ENCODE measurements at regions not wholly inside any gene's neighbourhood (a gene's known extent, or its start where the extent isn't known, plus 50 kb on each side); places are given as distances from the start of the nearest gene placed in this dataset.

DNA sequence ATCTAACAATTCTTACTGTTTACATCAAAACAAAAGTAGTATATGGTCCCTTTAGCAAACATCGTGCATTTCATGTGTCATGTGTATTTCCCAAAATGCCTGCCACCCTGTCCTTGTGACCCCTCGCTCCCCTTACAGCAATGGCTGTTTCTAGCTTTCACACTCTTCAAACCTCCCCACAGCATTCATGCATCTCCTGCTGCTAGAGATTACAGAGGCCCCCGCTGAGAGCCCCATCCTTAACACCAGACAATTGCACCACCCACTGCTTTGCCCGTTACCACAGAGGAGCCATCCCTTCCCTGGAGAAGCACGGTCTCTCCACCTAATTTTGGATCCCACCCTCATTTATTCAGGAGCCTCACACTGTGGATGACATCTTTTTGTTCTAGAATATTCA, 149.7 kb upstream of the IRX4 start:
- Histone ChIP-seq H4K5ac (ENCODE audit: insufficient read length, low read depth, low read length) (no peak overlapping the region), H3K9me3 (ENCODE audit: insufficient read depth in 2 of 2, low read depth in 1 of 2, low read length in 1 of 2) (no peaks in the 10 kb centered on the region), H3K4me3 (ENCODE audit: extremely low read depth in 1 of 4, insufficient read depth in 2 of 4, low read depth in 3 of 4, low read length in 4 of 4) (no peak overlapping the region), H3K4me1 (replicated peaks in 1 of 4; ENCODE audit: control insufficient read depth in 3 of 4, insufficient read depth in 4 of 4, low read length in 3 of 4) (peaks cover 0 to 4% (median 0%) of the 10 kb centered on the region in 4 experiments; a peak in 1 of 7 replicates), H3K18ac (ENCODE audit: extremely low read depth, low read length) (no peak overlapping the region), H3K23me2 (ENCODE audit: low read depth, low read length) (no peaks in the 10 kb centered on the region), H3K36me3 (ENCODE audit: control insufficient read depth in 2 of 4, insufficient read depth in 4 of 4, low read length in 3 of 4) (no peaks in the 10 kb centered on the region), H3K4me2 (ENCODE audit: insufficient read depth in 1 of 2, low read depth in 2 of 2, low read length in 2 of 2) (no peak overlapping the region; a peak in 1 of 4 replicates), H3K56ac (replicated peaks; ENCODE audit: insufficient read length, low read depth, low read length) (no peak overlapping the region), H3K79me2 (ENCODE audit: control insufficient read depth in 1 of 2, insufficient read depth in 2 of 2, low read length in 2 of 2) (no peaks in the 10 kb centered on the region), H2BK20ac (ENCODE audit: low read length) (no peak overlapping the region), H4K8ac (ENCODE audit: extremely low read depth, insufficient read depth, low read length) (no peak overlapping the region), H2BK5ac (ENCODE audit: low read depth, low read length) (no peak overlapping the region), H3K27me3 (replicated peaks in 1 of 4; ENCODE audit: control insufficient read depth in 3 of 4, extremely low read depth in 1 of 4, insufficient read depth in 3 of 4, low read length in 3 of 4) (peaks cover 0 to 5% (median 3%) of the 10 kb centered on the region in 4 experiments; a peak in 2 of 7 replicates), H2BK15ac (ENCODE audit: low read length) (no peak overlapping the region), H3K14ac (ENCODE audit: insufficient read length) (no peak overlapping the region), H2BK12ac (ENCODE audit: low read depth, low read length) (no peak overlapping the region), H4K91ac (replicated peaks; ENCODE audit: insufficient read length, low read length) (no peak overlapping the region), H2AK5ac (ENCODE audit: low read depth, low read length) (no peak overlapping the region), H3K79me1 (ENCODE audit: low read depth, low read length) (no peaks in the 10 kb centered on the region), H3K9ac (replicated peaks in 1 of 4; ENCODE audit: extremely low read depth in 1 of 4, low read depth in 3 of 4, low read length in 3 of 4) (no peak overlapping the region), H3K23ac (ENCODE audit: insufficient read length) (no peak overlapping the region), H2AFZ (ENCODE audit: low read length) (no peak overlapping the region), H3K27ac (ENCODE audit: low read depth, low read length) (no peak overlapping the region), H3K4ac (replicated peaks; ENCODE audit: insufficient read length, low read depth, low read length) (no peak overlapping the region), H4K20me1 (replicated peaks in 1 of 2; ENCODE audit: control insufficient read depth in 1 of 2, insufficient read depth in 2 of 2, low read length in 2 of 2) (no peaks in the 10 kb centered on the region), H2BK120ac (replicated peaks; ENCODE audit: low read depth, low read length) (no peak overlapping the region)
- FAIRE-seq (no peak), DNase-seq (ENCODE audit: low read depth in 1 of 2, low spot score in 2 of 2) (peak in 1 of 2 experiments; percentile 26)
- ChIA-PET CTCF (ENCODE audit: partially characterized antibody) (no interaction called here), POLR2A (ENCODE audit: partially characterized antibody) (no interaction called here)
- WGBS, 2 experiments (ENCODE audit: extremely low coverage in 1 of 2, insufficient coverage in 1 of 2, insufficient read length in 1 of 2, insufficient replicate concordance in 2 of 2, low coverage in 1 of 2, low lambda C conversion rate in 2 of 2, missing lambda C conversion rate in 1 of 2) = 79% methylated on average over 5 of the region's 5 CpGs; no CpG with 5 or more reads in 1 of the 2 experiments
- TF ChIP-seq CHD2 (IDR thresholded peaks at IDR 0.05; ENCODE audit: low read length) (no peak), RAD21 (IDR thresholded peaks at IDR 0.05 in 1 of 2, conservative IDR thresholded peaks at IDR 0.05 in 1 of 2; ENCODE audit: low read depth in 2 of 2, low read length in 2 of 2) (no peak), ASH2L (IDR thresholded peaks at IDR 0.05; ENCODE audit: low read length) (no peak), TEAD4 (IDR thresholded peaks at IDR 0.05; ENCODE audit: low read depth, low read length) (no peak), CHD1 (IDR thresholded peaks at IDR 0.05; ENCODE audit: low read depth, low read length) (no peak), CBX5 (IDR thresholded peaks at IDR 0.05; ENCODE audit: low read depth, low read length) (no peak), HDAC2 (IDR thresholded peaks at IDR 0.05; ENCODE audit: borderline replicate concordance in 1 of 2, low read depth in 2 of 2, low read length in 2 of 2) (no peak), SIX5 (IDR thresholded peaks at IDR 0.05; ENCODE audit: low read depth, low read length) (no peak), TBP (IDR thresholded peaks at IDR 0.05; ENCODE audit: low read depth, low read length) (no peak), POU5F1 (IDR thresholded peaks at IDR 0.05; ENCODE audit: low read depth, low read length) (no peak), POLR2AphosphoS5 (IDR thresholded peaks at IDR 0.05; ENCODE audit: low read depth, low read length) (no peak), CBX8 (IDR thresholded peaks at IDR 0.05; ENCODE audit: borderline replicate concordance, low read depth, low read length) (no peak)
- TF ChIP-seq, protein P1, sequence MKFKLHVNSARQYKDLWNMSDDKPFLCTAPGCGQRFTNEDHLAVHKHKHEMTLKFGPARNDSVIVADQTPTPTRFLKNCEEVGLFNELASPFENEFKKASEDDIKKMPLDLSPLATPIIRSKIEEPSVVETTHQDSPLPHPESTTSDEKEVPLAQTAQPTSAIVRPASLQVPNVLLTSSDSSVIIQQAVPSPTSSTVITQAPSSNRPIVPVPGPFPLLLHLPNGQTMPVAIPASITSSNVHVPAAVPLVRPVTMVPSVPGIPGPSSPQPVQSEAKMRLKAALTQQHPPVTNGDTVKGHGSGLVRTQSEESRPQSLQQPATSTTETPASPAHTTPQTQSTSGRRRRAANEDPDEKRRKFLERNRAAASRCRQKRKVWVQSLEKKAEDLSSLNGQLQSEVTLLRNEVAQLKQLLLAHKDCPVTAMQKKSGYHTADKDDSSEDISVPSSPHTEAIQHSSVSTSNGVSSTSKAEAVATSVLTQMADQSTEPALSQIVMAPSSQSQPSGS (IDR thresholded peaks at IDR 0.05; ENCODE audit: low read length) = no peak

Measured in H1 (cell line).